22Rv1 (cell line): ENCODE measurements at regions not wholly inside any gene's neighbourhood (a gene's known extent, or its start where the extent isn't known, plus 50 kb on each side); places are given as distances from the start of the nearest gene placed in this dataset.

ENCODE experiments used
- ZFX ChIP-seq: fragments of 450-650 bp; IDR thresholded peaks from 2 replicates; pipeline ENCODE4 v1.6.1; 2017; ENCODE audit warnings: antibody characterized with exemption, borderline replicate concordance
- TF ChIP-seq, protein P1 (sequence below): fragments of 450-650 bp; IDR thresholded peaks from 2 replicates; pipeline ENCODE4 v1.5.1; 2017; ENCODE audit warnings: mild to moderate bottlenecking

- TF ChIP-seq, protein P1, sequence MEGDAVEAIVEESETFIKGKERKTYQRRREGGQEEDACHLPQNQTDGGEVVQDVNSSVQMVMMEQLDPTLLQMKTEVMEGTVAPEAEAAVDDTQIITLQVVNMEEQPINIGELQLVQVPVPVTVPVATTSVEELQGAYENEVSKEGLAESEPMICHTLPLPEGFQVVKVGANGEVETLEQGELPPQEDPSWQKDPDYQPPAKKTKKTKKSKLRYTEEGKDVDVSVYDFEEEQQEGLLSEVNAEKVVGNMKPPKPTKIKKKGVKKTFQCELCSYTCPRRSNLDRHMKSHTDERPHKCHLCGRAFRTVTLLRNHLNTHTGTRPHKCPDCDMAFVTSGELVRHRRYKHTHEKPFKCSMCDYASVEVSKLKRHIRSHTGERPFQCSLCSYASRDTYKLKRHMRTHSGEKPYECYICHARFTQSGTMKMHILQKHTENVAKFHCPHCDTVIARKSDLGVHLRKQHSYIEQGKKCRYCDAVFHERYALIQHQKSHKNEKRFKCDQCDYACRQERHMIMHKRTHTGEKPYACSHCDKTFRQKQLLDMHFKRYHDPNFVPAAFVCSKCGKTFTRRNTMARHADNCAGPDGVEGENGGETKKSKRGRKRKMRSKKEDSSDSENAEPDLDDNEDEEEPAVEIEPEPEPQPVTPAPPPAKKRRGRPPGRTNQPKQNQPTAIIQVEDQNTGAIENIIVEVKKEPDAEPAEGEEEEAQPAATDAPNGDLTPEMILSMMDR, result no peak
- TF ChIP-seq ZFX, result no peak
Measured at GRCh38 chr2:14480120-14480519, 152.4 kb upstream of the LRATD1 start.
